Prostate gland (tissue), 2 donors: ENCODE measurements at regions not wholly inside any gene's neighbourhood (a gene's known extent, or its start where the extent isn't known, plus 50 kb on each side); places are given as distances from the start of the nearest gene placed in this dataset.

Experiments
- POLR2A ChIP-seq: fragments of 450-650 bp; IDR thresholded peaks from one replicate; pipeline ENCODE4 v1.6.1; 2016; ENCODE audit warnings: antibody characterized with exemption, mild to moderate bottlenecking
- POLR2AphosphoS5 ChIP-seq: sonication (generic); formaldehyde crosslinking; IDR thresholded peaks from one replicate; pipeline ENCODE4 v1.6.1; 2017; ENCODE audit warnings: antibody characterized with exemption
- TF ChIP-seq, protein P1 (sequence below), 4 experiments: fragments of 200-600 bp in 2 of 4; fragments of 450-650 bp in 2 of 4; sonication (generic) in 2 of 4; IDR thresholded peaks; 1 replicate in 3 of 4; 2 replicates in 1 of 4; pipeline ENCODE4 v1.5.1; 2016 to 2019; ENCODE audit warnings: antibody characterized with exemption in 4 of 4, mild to moderate bottlenecking in 2 of 4, moderate library complexity in 2 of 4

DNA sequence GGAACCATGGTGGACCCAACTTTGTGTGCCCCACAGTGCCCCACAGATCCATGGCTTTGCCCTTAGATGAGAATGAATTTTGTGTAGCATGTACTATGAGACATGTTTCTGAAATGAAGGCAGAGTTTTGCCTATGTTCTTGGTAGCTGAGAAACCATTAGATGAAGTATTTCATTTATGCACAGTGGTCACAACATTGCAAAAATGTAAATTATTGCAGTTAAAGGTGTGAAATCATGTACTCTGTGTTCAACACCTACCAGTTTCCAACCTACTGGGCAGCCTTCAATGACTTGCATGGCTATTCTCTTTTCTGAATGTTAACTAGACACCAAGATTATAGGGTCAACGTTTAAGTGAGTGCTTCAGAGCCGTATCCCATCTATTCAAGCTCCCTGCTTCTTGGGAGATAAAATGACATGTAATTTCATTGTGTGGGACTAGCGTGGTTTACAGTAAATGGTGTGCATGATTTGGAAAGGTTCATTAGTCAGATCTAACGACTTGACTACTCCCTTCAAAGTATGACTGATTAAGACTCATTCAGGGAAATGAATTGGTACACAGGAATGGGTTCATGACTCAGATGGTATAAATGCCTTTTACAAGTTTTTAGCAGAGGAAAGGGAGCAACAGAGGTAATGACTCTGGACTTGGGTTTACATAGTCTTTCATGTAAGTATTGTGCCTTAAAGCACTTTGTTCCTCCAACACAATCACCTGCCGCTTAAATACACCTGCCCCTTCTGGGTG, 106.1 kb upstream of the AKIRIN2 start:
- TF ChIP-seq, protein P1, sequence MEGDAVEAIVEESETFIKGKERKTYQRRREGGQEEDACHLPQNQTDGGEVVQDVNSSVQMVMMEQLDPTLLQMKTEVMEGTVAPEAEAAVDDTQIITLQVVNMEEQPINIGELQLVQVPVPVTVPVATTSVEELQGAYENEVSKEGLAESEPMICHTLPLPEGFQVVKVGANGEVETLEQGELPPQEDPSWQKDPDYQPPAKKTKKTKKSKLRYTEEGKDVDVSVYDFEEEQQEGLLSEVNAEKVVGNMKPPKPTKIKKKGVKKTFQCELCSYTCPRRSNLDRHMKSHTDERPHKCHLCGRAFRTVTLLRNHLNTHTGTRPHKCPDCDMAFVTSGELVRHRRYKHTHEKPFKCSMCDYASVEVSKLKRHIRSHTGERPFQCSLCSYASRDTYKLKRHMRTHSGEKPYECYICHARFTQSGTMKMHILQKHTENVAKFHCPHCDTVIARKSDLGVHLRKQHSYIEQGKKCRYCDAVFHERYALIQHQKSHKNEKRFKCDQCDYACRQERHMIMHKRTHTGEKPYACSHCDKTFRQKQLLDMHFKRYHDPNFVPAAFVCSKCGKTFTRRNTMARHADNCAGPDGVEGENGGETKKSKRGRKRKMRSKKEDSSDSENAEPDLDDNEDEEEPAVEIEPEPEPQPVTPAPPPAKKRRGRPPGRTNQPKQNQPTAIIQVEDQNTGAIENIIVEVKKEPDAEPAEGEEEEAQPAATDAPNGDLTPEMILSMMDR (IDR thresholded peaks at IDR 0.05), result no peak
- TF ChIP-seq POLR2AphosphoS5, result no peak
- TF ChIP-seq POLR2A, result no peak
